ENCODE measurements at regions not wholly inside any gene's neighbourhood (a gene's known extent, or its start where the extent isn't known, plus 50 kb on each side); places are given as distances from the start of the nearest gene placed in this dataset.

DNA sequence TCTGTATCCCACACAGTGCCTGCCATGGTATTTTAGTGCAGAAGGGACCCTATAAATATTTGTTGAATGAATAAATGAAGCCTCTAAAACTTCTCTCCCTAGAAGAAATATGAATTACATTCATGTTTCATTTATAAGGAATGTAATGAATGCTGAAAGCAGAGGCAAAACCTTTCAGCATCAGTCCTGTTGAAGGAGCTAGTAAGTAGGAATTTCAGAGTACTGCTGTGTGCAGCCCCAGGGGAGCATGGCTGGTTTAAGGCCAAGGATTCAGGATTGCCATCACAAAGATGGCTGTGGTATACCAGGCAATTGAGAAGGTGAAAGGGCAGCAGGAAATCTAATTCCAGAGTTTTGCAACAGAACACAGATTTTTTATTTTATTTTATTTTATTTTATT is 1131.4 kb downstream of the IGSF11 start:
- no peak for TF ChIP-seq POLR2AphosphoS5 (IDR thresholded peaks at IDR 0.05)
- TF ChIP-seq, protein P1, sequence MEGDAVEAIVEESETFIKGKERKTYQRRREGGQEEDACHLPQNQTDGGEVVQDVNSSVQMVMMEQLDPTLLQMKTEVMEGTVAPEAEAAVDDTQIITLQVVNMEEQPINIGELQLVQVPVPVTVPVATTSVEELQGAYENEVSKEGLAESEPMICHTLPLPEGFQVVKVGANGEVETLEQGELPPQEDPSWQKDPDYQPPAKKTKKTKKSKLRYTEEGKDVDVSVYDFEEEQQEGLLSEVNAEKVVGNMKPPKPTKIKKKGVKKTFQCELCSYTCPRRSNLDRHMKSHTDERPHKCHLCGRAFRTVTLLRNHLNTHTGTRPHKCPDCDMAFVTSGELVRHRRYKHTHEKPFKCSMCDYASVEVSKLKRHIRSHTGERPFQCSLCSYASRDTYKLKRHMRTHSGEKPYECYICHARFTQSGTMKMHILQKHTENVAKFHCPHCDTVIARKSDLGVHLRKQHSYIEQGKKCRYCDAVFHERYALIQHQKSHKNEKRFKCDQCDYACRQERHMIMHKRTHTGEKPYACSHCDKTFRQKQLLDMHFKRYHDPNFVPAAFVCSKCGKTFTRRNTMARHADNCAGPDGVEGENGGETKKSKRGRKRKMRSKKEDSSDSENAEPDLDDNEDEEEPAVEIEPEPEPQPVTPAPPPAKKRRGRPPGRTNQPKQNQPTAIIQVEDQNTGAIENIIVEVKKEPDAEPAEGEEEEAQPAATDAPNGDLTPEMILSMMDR (IDR thresholded peaks at IDR 0.05) = no peak

All from prostate gland (tissue), 2 donors.